Loucy (cell line): ENCODE measurements at regions not wholly inside any gene's neighbourhood (a gene's known extent, or its start where the extent isn't known, plus 50 kb on each side); places are given as distances from the start of the nearest gene placed in this dataset.

Source experiments
- EZH2phosphoT487 ChIP-seq: fragments of 200-600 bp; IDR thresholded peaks from 2 replicates; pipeline ENCODE4 v1.6.1; 2018; ENCODE audit warnings: antibody characterized with exemption, mild to moderate bottlenecking, moderate library complexity, borderline replicate concordance
- TF ChIP-seq, protein P1 (sequence below): fragments of 200-600 bp; sonication (generic); conservative IDR thresholded peaks from 2 replicates; pipeline ENCODE4 v1.5.1; 2014; ENCODE audit warnings: mild to moderate bottlenecking, antibody characterized with exemption, low read length

GRCh38 chr11:110798201-110798900 lies 86.1 kb upstream of the ARHGAP20 start:
- TF ChIP-seq, protein P1, sequence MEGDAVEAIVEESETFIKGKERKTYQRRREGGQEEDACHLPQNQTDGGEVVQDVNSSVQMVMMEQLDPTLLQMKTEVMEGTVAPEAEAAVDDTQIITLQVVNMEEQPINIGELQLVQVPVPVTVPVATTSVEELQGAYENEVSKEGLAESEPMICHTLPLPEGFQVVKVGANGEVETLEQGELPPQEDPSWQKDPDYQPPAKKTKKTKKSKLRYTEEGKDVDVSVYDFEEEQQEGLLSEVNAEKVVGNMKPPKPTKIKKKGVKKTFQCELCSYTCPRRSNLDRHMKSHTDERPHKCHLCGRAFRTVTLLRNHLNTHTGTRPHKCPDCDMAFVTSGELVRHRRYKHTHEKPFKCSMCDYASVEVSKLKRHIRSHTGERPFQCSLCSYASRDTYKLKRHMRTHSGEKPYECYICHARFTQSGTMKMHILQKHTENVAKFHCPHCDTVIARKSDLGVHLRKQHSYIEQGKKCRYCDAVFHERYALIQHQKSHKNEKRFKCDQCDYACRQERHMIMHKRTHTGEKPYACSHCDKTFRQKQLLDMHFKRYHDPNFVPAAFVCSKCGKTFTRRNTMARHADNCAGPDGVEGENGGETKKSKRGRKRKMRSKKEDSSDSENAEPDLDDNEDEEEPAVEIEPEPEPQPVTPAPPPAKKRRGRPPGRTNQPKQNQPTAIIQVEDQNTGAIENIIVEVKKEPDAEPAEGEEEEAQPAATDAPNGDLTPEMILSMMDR, result no peak
- TF ChIP-seq EZH2phosphoT487, result no peak
